Activated naive CD8-positive, alpha-beta T cell treated with anti-CD3 and anti-CD28 coated beads, Interleukin-2, amount 10 ng/mL, durations not matched to agents 7 days and 5 days (primary cell): ENCODE measurements at regions not wholly inside any gene's neighbourhood (a gene's known extent, or its start where the extent isn't known, plus 50 kb on each side); places are given as distances from the start of the nearest gene placed in this dataset.

Experiments used
- ATAC-seq: fragments of 150-1000 bp; cut with Tn5 transposase; one replicate; pipeline ENCODE4 v1.10.0; 2021; ENCODE audit warnings: low read depth, moderate library complexity
- POLR2A ChIA-PET: fragments of 350-600 bp; sonication (Branson Sonifier 250); formaldehyde crosslinking; loops from one replicate; lab custom pipeline; 2021; ENCODE audit warnings: antibody characterized with exemption; lab: Charles Lee
- DNase-seq: peaks from one replicate; pipeline ENCODE4 v3.0.0; 2021
- H3K27ac Mint-ChIP-seq: one replicate; pipeline ENCODE4 v1.8.0; 2022; ENCODE audit warnings: mild to moderate bottlenecking, mixed read lengths
- H3K27me3 Mint-ChIP-seq: one replicate; pipeline ENCODE4 v1.8.0; 2022; ENCODE audit warnings: mild to moderate bottlenecking, moderate library complexity, mixed read lengths
- H3K36me3 Mint-ChIP-seq: one replicate; pipeline ENCODE4 v1.8.0; 2021; ENCODE audit warnings: mild to moderate bottlenecking, mixed read lengths
- H3K4me1 Mint-ChIP-seq: one replicate; pipeline ENCODE4 v1.8.0; 2021; ENCODE audit warnings: mixed read lengths
- H3K4me3 Mint-ChIP-seq: one replicate; pipeline ENCODE4 v1.8.0; 2022; ENCODE audit warnings: mild to moderate bottlenecking, moderate library complexity, mixed read lengths
- H3K9me3 Mint-ChIP-seq: one replicate; pipeline ENCODE4 v1.8.0; 2021; ENCODE audit warnings: mixed read lengths

DNA sequence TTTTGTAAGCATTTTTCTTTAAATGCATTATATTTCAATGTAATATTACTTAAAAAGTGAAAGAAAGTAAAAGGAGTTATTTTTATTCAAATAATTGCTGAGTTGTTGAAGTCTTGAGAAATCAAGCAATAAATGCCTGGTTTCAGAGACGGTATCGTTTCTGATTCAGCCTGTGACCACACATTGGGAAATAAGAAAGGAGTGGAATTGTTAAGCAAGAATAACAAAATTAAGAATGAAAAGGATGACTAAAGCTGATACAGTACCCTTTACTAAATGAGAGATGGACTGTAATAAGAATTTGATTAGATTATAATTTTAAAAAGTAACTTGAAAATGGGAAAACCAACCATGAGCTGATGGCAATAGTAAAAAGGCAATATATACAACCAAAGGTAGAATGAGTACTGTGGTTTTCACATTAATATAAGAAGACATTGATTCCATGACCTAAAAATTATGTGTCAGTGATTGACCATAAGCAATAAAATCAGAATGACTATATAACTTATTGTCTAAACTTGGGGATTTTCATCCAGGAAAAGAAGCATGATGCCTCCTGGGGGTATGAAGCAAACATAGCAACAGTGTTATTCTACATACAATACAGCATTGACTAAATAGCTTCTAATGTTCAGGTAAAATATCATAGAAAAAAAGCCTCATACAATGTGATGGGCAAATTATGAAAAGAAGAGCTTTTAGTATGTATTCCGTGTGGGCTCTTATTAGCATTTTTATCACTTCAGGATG, 101.9 kb upstream of the PRDM9 start:
- Mint-ChIP-seq H3K27me3 (no peaks in the 10 kb centered on the region), H3K36me3 (no peaks in the 10 kb centered on the region), H3K9me3 (no peaks in the 10 kb centered on the region), H3K27ac (no peak overlapping the region), H3K4me1 (no peaks in the 10 kb centered on the region), H3K4me3 (no peak overlapping the region)
- POLR2A ChIA-PET: no interaction called here
- no peak for ATAC-seq
- DNase-seq: no peak

DNA sequence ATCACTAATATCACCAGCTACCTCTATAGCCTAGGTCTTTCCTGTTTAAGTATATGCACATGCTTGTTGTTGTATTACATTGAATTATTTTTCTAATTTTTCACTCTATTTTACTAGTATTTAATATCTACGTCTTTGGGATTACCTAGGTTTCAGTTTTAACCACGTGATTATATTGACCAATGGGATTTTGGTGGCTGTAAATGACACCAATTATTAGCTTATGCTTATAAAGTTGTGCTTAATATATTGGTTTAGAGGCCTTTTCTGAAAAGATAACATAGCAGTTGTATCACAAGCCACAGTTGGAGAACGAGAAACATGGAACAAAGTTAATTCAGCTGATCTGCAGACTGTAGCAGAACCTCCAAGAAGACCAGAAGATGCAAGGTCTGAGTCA, 104.8 kb upstream of the PRDM9 start:
- ATAC-seq (no peak), DNase-seq (no peak)
- Mint-ChIP-seq H3K36me3 (no peaks in the 10 kb centered on the region), H3K9me3 (no peaks in the 10 kb centered on the region), H3K4me1 (no peaks in the 10 kb centered on the region), H3K27me3 (no peaks in the 10 kb centered on the region), H3K4me3 (no peak overlapping the region), H3K27ac (no peak overlapping the region)
- POLR2A ChIA-PET: no interaction called here

DNA sequence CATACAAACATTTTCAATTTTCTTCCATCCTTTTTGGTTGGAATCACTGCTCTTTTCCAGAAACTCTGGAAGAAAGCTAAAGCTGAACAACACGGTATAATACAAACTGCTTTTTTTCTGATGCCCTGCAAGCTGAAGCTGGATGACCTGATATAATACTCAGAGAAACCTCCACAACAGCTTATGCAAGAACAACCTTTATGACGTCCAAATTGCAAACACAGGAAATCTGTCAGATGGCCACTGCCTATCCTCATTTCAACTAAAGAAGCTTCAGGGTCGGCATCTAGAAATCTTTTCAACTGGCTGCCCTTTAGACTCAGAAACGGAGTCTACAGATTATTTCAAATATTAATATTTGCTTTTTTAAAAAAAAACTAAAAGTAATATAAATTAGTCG, 106.5 kb upstream of the PRDM9 start:
- H3K9me3 Mint-ChIP-seq: no peaks in the 10 kb centered on the region
- ATAC-seq: no peak
- no peaks in the 10 kb centered on the region for H3K27me3 Mint-ChIP-seq
- no peak overlapping the region for H3K27ac Mint-ChIP-seq
- no peak overlapping the region for H3K4me3 Mint-ChIP-seq
- DNase-seq: no peak
- POLR2A ChIA-PET: no interaction called here
- no peaks in the 10 kb centered on the region for H3K4me1 Mint-ChIP-seq
- no peaks in the 10 kb centered on the region for H3K36me3 Mint-ChIP-seq

DNA sequence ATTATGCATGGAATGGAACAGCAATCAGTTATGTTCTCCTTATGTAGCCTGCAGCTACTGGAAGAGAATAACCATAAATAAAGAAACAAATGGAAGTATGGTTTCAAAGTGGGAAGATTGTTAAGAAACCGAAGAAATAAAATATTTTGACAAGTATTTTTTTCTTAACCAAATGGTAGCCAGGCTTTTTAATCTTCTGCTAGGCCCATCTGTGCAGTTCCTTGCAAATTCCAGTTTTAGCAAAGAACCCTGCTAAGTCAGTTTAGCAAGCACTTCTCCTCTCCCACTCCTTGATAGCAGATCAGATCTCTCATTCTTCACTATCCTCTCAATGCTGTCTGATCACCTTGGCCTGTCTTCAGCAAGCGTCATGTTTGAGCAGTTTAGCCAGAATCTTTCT, 111.1 kb upstream of the PRDM9 start:
- Mint-ChIP-seq H3K4me1 (no peaks in the 10 kb centered on the region), H3K27me3 (no peaks in the 10 kb centered on the region), H3K27ac (no peak overlapping the region), H3K9me3 (peaks cover 3% of the 10 kb centered on the region), H3K4me3 (no peak overlapping the region), H3K36me3 (no peaks in the 10 kb centered on the region)
- no peak for ATAC-seq
- no peak for DNase-seq
- POLR2A ChIA-PET: no interaction called here

DNA sequence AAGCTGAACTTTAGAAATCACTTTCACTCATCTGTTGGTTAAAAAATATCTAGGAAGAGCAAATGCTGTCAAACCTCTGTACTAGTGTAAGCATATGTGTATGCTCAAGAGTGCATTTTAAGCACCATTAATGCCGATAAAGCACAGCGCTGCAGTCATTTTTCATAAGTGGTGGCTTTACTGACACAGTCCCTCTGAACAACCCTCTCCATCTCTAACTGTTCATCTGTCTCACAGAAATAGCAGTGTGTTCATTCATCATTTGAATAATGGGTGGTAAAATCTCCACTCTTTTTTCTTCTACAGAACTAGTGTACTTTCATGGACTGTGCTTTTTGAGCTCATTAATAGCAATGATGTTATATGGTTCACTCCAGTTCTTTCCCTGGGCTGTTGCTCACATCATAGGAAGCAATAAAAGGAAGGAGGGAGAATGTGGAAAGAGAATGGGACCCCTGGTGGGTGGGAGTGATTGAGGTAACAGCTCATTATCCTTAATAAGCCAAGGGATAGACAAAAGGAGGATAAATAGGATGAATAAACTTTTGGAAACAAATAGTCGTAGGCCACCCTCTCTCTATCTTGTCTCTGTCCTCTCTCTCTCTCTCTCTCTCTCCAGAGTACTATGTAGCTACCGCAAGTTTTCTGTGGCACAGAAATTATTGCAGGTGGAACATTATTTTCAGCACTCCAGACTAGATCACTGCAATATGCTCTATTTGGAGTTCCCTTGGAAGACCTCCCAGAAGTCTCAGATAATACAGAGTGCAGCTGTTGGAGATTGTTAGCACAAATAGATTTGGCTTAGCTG, 117.9 kb upstream of the PRDM9 start:
- Mint-ChIP-seq H3K9me3 (peaks cover 6% of the 10 kb centered on the region), H3K4me3 (no peak overlapping the region), H3K36me3 (no peaks in the 10 kb centered on the region), H3K27ac (no peak overlapping the region), H3K4me1 (no peaks in the 10 kb centered on the region), H3K27me3 (no peaks in the 10 kb centered on the region)
- DNase-seq: no peak
- POLR2A ChIA-PET: no interaction called here
- no peak for ATAC-seq

DNA sequence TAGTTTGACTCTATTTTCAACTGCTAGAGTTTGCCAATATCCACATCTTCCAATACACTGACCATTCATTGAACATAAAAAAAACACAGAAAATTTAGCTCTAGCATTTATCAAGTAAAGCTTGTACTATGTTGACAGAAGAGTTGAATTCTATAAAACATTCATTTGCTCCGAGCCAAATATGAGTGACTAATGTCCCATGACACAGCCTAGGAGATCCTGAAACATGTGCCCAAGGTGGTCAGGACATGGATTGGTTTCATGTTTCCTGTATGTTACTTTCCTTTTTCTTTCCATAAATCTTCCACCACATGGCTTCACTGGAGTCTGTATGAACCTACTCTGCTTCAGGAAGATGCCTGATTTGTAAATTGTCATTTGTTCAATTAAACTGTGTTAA, 122.4 kb upstream of the PRDM9 start:
- DNase-seq (no peak), ATAC-seq (no peak)
- Mint-ChIP-seq H3K4me1 (no peaks in the 10 kb centered on the region), H3K9me3 (no peaks in the 10 kb centered on the region), H3K27me3 (no peaks in the 10 kb centered on the region), H3K27ac (no peak overlapping the region), H3K36me3 (no peaks in the 10 kb centered on the region), H3K4me3 (no peak overlapping the region)
- POLR2A ChIA-PET: no interaction called here

DNA sequence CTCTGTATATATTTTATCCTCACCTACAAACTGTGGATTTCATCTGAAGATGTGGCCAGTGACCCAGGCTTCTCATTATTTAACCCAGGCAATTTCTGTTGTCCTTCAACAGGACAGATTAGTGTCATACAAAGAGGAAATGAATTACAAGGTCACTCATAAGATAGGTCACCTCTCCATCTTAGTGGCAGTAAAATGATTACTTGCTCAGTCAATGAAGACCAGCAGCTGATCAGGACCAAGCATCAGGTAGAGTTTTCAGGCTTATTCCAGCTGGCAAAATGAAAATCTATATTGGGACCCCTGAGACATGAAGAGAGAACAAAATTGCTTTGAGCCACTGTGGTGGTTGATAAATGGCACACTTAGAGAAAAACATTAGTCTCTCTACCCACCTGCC, 135.2 kb upstream of the PRDM9 start:
- Mint-ChIP-seq H3K36me3 (no peaks in the 10 kb centered on the region), H3K4me1 (no peaks in the 10 kb centered on the region), H3K4me3 (no peak overlapping the region), H3K9me3 (peaks cover 9% of the 10 kb centered on the region), H3K27me3 (no peaks in the 10 kb centered on the region), H3K27ac (no peak overlapping the region)
- DNase-seq (no peak), ATAC-seq (no peak)
- POLR2A ChIA-PET: no interaction called here

DNA sequence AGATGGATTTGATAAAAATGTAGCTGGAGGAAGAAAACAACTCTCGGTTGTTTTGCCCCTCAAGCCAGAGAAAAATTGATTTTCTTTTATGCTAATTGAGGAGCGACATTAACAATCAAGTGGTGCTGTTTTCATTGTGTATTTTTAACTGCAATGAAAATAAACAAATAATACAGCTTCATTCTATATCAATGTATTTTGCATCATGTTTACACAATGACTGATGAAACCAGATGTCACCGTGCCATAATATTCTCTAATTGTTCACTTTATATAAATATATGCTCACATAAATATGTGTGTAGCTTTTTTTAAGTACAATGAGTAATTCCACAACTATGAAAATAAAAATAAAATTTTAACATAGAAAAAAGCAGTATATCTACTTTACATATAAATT, 139.0 kb upstream of the PRDM9 start:
- Mint-ChIP-seq H3K36me3 (no peaks in the 10 kb centered on the region), H3K4me1 (no peaks in the 10 kb centered on the region), H3K27me3 (no peaks in the 10 kb centered on the region), H3K27ac (no peak overlapping the region), H3K4me3 (no peak overlapping the region), H3K9me3 (peaks cover 6% of the 10 kb centered on the region)
- POLR2A ChIA-PET: no interaction called here
- DNase-seq (no peak), ATAC-seq (no peak)

DNA sequence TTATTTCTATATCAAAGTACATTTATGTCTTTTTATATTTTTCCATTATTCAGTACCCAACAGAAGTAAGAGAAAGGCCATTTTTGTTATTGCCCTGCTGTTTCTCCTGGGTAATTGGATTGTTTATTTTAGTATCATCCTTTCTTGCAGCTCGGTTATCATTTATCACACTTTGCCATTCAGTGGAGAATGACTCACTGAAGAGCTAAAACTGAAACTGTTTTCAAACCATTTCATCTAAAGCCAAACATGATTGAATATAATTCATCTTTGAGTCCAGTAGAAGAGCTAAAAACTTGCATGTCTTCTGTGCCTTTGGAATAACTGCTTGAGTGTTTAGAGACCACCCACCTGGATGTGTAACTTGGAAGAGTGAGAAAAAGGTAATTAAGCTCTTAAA, 139.5 kb upstream of the PRDM9 start:
- no peak overlapping the region for H3K27ac Mint-ChIP-seq
- POLR2A ChIA-PET: no interaction called here
- DNase-seq (no peak), ATAC-seq (no peak)
- no peaks in the 10 kb centered on the region for H3K27me3 Mint-ChIP-seq
- peaks cover 6% of the 10 kb centered on the region for H3K9me3 Mint-ChIP-seq
- H3K4me1 Mint-ChIP-seq: no peaks in the 10 kb centered on the region
- no peak overlapping the region for H3K4me3 Mint-ChIP-seq
- H3K36me3 Mint-ChIP-seq: no peaks in the 10 kb centered on the region

DNA sequence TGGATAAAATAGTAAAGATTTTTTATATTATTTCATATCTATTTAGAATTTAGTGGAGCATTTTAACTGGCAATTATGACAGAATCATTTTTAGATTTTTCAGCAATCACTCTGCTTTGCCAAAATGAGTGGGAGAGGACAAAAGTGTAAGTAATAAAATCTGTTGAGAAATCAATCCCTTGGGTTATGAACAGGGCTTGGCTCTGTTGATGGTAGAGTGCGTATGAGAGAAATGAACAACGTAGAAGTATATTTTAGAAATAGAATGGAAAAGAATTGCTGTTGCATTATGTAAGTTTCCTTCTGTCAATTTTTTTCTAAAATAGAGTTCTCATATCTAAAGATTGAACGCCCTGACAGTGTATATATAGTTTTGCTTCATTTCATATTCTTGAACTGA, 154.1 kb upstream of the PRDM9 start:
- ATAC-seq: no peak
- Mint-ChIP-seq H3K27ac (no peak overlapping the region), H3K4me3 (no peak overlapping the region), H3K27me3 (no peaks in the 10 kb centered on the region), H3K36me3 (no peaks in the 10 kb centered on the region), H3K9me3 (peaks cover 2% of the 10 kb centered on the region), H3K4me1 (no peaks in the 10 kb centered on the region)
- POLR2A ChIA-PET: no interaction called here
- DNase-seq: no peak

DNA sequence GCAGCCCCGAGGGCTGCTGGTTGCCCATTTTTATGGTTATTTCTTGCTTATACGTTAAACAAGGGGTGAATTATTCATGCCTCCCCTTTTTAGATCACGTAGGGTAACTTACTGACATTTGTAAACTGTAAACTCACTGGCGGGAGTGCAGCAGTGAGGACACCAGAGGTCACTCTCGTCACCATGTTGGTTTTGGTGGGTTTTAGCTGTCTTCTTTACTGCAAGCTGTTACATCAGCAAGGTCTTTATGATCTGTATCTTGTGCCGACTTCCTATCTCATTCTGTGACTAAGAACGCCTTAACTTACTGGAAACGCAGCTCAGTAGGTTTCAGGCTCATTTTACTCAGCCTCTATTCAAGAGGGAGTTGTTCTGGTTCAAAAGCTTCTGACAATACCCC, 155.0 kb upstream of the PRDM9 start:
- Mint-ChIP-seq H3K4me1 (no peaks in the 10 kb centered on the region), H3K4me3 (no peak overlapping the region), H3K9me3 (peaks cover 3% of the 10 kb centered on the region), H3K27ac (no peak overlapping the region), H3K36me3 (no peaks in the 10 kb centered on the region), H3K27me3 (no peaks in the 10 kb centered on the region)
- POLR2A ChIA-PET: no interaction called here
- DNase-seq (no peak), ATAC-seq (no peak)

DNA sequence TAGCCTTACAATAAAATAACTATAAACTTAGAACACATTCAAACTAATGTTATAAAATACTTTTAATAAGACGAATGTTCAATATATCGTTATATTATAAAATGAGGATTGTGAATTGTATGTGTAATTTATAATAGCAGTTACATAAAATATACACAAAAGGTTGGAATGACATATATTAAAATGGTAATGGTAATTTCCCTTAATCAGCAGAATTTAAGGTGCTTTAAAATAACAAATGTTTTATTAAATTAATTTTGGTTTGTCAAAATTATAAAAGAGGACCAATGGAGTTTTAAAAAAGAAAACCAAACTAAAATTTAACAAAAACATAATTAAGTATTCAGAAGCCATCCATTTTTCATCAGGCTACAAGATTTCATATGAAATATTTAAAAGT, 164.3 kb upstream of the PRDM9 start:
- Mint-ChIP-seq H3K9me3 (peaks cover 6% of the 10 kb centered on the region), H3K27ac (no peak overlapping the region), H3K4me3 (no peak overlapping the region), H3K27me3 (no peaks in the 10 kb centered on the region), H3K4me1 (no peaks in the 10 kb centered on the region), H3K36me3 (no peaks in the 10 kb centered on the region)
- POLR2A ChIA-PET: no interaction called here
- no peak for ATAC-seq
- DNase-seq: no peak

DNA sequence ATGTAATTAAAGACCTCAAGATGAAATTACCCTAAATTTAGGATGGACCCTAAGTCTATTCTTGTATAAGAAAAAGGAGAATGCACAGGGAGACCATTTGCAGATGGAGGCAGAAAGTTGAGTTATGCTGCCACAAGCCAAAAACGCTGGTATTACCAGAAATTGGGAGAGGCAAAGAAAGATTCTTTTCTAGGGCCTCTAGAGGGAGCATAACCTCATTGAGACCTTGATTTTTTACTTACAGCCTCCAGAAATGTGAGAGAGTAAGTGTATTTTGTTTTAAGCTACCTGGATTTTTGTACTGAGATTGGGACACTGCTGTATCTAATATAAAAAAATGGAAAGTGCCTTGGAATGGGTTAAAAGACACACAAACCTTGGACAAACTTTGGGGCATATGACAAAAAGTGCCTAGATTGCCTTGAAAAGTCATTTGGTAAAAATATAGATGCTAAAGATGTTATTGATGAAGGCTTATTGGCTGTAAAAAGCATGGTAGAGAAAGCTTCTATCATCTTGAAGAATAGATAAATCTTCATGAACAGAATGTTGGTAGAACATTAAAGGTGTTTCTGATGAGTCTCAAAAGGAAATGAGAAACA, 174.7 kb upstream of the PRDM9 start:
- no peak overlapping the region for H3K27ac Mint-ChIP-seq
- no peak for DNase-seq
- H3K36me3 Mint-ChIP-seq: no peaks in the 10 kb centered on the region
- no peaks in the 10 kb centered on the region for H3K4me1 Mint-ChIP-seq
- H3K9me3 Mint-ChIP-seq: peaks cover 2% of the 10 kb centered on the region
- no peak for ATAC-seq
- no peaks in the 10 kb centered on the region for H3K27me3 Mint-ChIP-seq
- H3K4me3 Mint-ChIP-seq: no peak overlapping the region
- POLR2A ChIA-PET: no interaction called here

DNA sequence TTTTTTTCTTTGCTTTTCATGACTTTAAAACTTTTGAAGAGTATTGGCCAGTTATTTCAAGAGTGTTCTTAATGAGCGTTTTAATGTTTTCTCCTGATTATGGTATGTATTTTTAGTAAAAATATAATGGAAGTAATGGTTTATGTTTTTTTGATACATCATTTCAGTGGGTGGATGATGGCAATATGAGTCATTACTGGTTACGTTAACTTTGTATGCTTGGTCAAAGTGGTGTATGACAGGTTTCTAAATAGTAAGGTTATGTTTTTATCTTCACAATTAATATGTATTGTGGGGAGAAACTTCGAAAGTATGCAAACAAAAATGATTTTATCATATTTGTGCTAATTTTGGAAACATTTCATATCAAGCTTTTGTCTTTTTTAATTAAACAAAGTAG, 176.7 kb upstream of the PRDM9 start:
- POLR2A ChIA-PET: no interaction called here
- Mint-ChIP-seq H3K4me3 (no peak overlapping the region), H3K36me3 (no peaks in the 10 kb centered on the region), H3K9me3 (no peaks in the 10 kb centered on the region), H3K27ac (no peak overlapping the region), H3K27me3 (no peaks in the 10 kb centered on the region), H3K4me1 (no peaks in the 10 kb centered on the region)
- ATAC-seq (no peak), DNase-seq (no peak)
